Chondrocyte (in vitro differentiated cells): ENCODE measurements at regions not wholly inside any gene's neighbourhood (a gene's known extent, or its start where the extent isn't known, plus 50 kb on each side); places are given as distances from the start of the nearest gene placed in this dataset.

ENCODE experiments used
- DNase-seq: peaks from one replicate; pipeline ENCODE4 v3.0.0; 2021; ENCODE audit warnings: mixed read lengths, low spot score
- H3K27ac Mint-ChIP-seq: one replicate; pipeline ENCODE4 v1.8.0; 2021; ENCODE audit warnings: mild to moderate bottlenecking, moderate library complexity, mixed read lengths; ENCODE audit not compliant: unreplicated experiment
- H3K27me3 Mint-ChIP-seq: 2 replicates; pipeline ENCODE4 v1.8.0; 2021; ENCODE audit warnings: low read depth, mixed read lengths
- H3K36me3 Mint-ChIP-seq: 2 replicates; pipeline ENCODE4 v1.8.0; 2021; ENCODE audit warnings: low read depth, mixed read lengths
- H3K4me1 Mint-ChIP-seq: 2 replicates; pipeline ENCODE4 v1.8.0; 2021; ENCODE audit warnings: low read depth, mild to moderate bottlenecking, mixed read lengths
- H3K4me3 Mint-ChIP-seq: one replicate; pipeline ENCODE4 v1.8.0; 2021; ENCODE audit warnings: mild to moderate bottlenecking, moderate library complexity, mixed read lengths; ENCODE audit not compliant: unreplicated experiment
- H3K9me3 Mint-ChIP-seq: 2 replicates; pipeline ENCODE4 v1.8.0; 2021; ENCODE audit warnings: low read depth, mixed read lengths
- TF ChIP-seq, protein P1 (sequence below): fragments of 200-600 bp; sonication (generic); IDR thresholded peaks from 2 replicates; pipeline ENCODE4 v1.5.0; 2021; ENCODE audit warnings: antibody characterized with exemption, mild to moderate bottlenecking, moderate library complexity

DNA sequence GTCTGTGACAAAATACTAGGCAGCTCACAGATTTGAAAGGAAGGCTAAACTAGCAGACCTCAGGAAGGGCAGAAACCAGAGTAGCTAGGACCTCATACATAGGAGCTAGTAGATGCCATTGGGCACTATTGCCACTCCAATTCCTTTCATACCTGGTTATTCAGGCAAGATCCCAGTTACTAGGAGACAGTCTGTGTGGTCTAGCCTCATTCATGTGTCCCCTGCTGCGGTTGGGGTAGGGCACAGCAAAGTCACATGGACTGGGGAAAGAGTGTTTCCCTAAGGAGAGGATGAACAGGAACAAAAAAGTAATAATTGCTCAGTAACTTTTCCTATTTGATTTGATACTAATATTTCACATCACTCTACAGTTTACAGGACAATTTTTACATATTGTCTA is 204.6 kb upstream of the HEY2 start:
- Mint-ChIP-seq H3K27ac (no peak overlapping the region), H3K27me3 (no peaks in the 10 kb centered on the region), H3K4me3 (no peak overlapping the region), H3K36me3 (no peaks in the 10 kb centered on the region), H3K9me3 (no peaks in the 10 kb centered on the region), H3K4me1 (no peaks in the 10 kb centered on the region)
- TF ChIP-seq, protein P1, sequence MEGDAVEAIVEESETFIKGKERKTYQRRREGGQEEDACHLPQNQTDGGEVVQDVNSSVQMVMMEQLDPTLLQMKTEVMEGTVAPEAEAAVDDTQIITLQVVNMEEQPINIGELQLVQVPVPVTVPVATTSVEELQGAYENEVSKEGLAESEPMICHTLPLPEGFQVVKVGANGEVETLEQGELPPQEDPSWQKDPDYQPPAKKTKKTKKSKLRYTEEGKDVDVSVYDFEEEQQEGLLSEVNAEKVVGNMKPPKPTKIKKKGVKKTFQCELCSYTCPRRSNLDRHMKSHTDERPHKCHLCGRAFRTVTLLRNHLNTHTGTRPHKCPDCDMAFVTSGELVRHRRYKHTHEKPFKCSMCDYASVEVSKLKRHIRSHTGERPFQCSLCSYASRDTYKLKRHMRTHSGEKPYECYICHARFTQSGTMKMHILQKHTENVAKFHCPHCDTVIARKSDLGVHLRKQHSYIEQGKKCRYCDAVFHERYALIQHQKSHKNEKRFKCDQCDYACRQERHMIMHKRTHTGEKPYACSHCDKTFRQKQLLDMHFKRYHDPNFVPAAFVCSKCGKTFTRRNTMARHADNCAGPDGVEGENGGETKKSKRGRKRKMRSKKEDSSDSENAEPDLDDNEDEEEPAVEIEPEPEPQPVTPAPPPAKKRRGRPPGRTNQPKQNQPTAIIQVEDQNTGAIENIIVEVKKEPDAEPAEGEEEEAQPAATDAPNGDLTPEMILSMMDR = no peak
- DNase-seq = no peak

DNA sequence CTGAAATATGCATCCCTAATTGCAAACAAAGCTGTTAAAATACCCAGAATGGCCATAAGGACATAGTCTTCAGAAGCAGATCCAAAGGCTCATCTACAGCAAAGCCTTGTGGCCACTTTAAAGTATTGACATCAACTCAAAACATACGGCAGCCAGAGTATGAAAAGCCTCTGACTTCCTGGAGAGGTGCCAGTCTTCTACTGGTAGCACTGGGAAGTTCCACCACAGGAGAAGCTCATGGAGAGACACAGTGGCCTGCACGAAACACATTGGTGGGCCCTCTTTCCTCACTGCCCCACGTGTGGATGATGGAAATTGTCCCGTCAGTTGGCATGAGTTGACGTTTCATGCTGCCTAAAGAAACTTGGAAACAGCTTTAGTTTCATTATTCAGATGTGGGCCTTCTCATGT is 202.6 kb upstream of the HEY2 start:
- DNase-seq = no peak
- no peak overlapping the region for H3K27ac Mint-ChIP-seq
- no peak overlapping the region for H3K4me3 Mint-ChIP-seq
- no peaks in the 10 kb centered on the region for H3K4me1 Mint-ChIP-seq
- TF ChIP-seq, protein P1 = peak; percentile 57
- H3K27me3 Mint-ChIP-seq = no peaks in the 10 kb centered on the region
- H3K36me3 Mint-ChIP-seq = no peaks in the 10 kb centered on the region
- no peaks in the 10 kb centered on the region for H3K9me3 Mint-ChIP-seq

- no peak for DNase-seq
- no peaks in the 10 kb centered on the region for H3K36me3 Mint-ChIP-seq
- H3K27ac Mint-ChIP-seq = no peak overlapping the region
- H3K27me3 Mint-ChIP-seq = no peaks in the 10 kb centered on the region
- no peak overlapping the region for H3K4me3 Mint-ChIP-seq
- TF ChIP-seq, protein P1 = no peak
- no peaks in the 10 kb centered on the region for H3K9me3 Mint-ChIP-seq
- H3K4me1 Mint-ChIP-seq = no peaks in the 10 kb centered on the region
These were observed 202.1 kb upstream of the HEY2 start for GRCh38 chr6:125547381-125547780.

DNA sequence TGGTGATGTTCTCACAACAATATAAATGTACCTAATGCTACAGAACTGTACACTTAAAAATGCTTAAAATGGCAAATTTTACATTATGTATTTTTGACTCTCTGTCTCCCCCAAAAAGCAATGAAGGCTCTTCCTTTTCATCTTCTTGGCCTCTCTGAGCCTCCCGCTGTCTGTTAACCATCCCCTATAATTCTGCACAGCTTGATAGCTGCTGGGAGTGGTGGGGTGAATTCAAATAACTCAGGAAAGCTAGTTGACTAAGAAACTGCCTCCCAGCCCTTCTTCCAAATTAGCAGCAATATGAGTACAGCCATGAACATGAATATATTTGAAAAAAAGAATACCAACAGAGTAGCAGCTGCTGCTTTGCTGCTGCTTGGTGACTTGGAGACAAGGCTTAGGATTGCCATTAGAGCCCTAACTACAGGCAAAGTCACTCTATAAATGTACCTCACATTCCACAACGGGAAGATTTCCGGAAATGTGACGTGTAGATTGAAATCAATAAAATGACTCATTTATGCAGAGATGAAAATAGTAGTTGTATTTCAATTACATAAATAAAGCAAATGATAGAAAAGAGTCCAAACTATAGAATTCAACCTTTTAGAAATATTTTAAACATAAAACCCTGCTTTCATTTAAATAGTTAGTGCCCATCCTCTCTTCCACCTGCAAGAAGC is 200.1 kb upstream of the HEY2 start:
- H3K4me3 Mint-ChIP-seq = no peak overlapping the region
- TF ChIP-seq, protein P1 = no peak
- no peak overlapping the region for H3K27ac Mint-ChIP-seq

DNA sequence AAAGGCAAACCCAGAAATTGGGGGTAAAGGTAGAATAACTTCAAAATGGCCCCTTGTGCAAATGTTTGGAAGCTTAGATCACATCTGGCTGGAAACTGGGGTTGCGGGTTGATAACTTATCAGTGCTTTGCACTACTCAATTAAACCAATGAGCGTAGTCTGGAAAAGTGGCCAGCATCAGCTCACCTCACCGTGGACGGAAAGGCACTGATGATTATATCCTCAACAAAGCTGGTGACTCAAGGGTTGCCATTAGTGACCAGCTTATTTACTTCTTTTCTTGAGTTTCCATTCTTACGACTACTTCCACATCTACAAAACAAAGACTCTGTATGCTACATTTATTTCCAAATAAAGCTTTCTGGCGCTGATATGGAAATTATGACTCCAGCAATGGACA is 198.5 kb upstream of the HEY2 start:
- no peak overlapping the region for H3K4me3 Mint-ChIP-seq
- no peak for DNase-seq
- TF ChIP-seq, protein P1 = no peak
- no peaks in the 10 kb centered on the region for H3K36me3 Mint-ChIP-seq
- H3K27me3 Mint-ChIP-seq = no peaks in the 10 kb centered on the region
- no peaks in the 10 kb centered on the region for H3K4me1 Mint-ChIP-seq
- no peak overlapping the region for H3K27ac Mint-ChIP-seq
- H3K9me3 Mint-ChIP-seq = no peaks in the 10 kb centered on the region

More for the DNA sequence above, 200.1 kb upstream of the HEY2 start:
- Mint-ChIP-seq H3K36me3 (no peaks in the 10 kb centered on the region), H3K9me3 (no peaks in the 10 kb centered on the region), H3K4me1 (no peaks in the 10 kb centered on the region), H3K27me3 (no peaks in the 10 kb centered on the region)
- DNase-seq = no peak
